Right lobe of liver (tissue), 4 donors: ENCODE measurements at regions not wholly inside any gene's neighbourhood (a gene's known extent, or its start where the extent isn't known, plus 50 kb on each side); places are given as distances from the start of the nearest gene placed in this dataset.

Experiments used
- CTCF ChIP-seq, 4 donors: fragments of 200-600 bp in 3 of 4; fragments of 450-650 bp in 1 of 4; IDR thresholded peaks; one replicate each; pipeline versions ENCODE4 v1.5.1 to v1.8.0; 2016 to 2022; ENCODE audit warnings: antibody characterized with exemption in 4 of 4, mild to moderate bottlenecking in 2 of 4
- POLR2A ChIP-seq: fragments of 450-650 bp; IDR thresholded peaks from one replicate; pipeline ENCODE4 v1.6.1; 2017; ENCODE audit warnings: antibody characterized with exemption, mild to moderate bottlenecking
- donor health status: DM: no; HTN: no; CAD: no.
- donor health status: DM: no; HTN: no; CAD: no.
- donor health status: DM: no; HTN: yes; CAD: no.

DNA sequence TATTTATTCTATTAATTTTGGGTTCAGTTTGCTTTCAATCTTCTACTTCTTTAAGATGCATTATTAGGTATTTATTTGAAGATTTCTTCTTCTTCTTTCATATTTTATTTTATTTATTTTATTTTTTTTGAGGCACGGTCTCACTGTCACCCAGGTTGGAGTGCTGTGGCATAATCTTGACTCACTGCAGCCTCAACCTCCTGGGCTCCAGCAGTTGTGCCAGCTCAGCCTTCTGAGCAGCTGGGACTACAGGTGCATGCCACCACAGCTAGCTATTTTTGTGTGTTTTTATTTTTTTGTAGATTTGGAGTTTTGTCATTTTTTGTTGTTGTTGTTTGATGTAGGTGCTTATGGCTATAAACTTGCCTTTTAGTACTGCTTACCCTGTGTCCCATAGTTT, 543.2 kb upstream of the SGO1 start:
- TF ChIP-seq CTCF (IDR thresholded peaks at IDR 0.05) (no peak), POLR2A (no peak)
